NCI-H2029 (cell line): ENCODE measurements at regions not wholly inside any gene's neighbourhood (a gene's known extent, or its start where the extent isn't known, plus 50 kb on each side); places are given as distances from the start of the nearest gene placed in this dataset.

ENCODE experiments used
- DNase-seq: peaks from one replicate; lab custom pipeline; 2025; lab: John Stamatoyannopoulos, UW

DNA sequence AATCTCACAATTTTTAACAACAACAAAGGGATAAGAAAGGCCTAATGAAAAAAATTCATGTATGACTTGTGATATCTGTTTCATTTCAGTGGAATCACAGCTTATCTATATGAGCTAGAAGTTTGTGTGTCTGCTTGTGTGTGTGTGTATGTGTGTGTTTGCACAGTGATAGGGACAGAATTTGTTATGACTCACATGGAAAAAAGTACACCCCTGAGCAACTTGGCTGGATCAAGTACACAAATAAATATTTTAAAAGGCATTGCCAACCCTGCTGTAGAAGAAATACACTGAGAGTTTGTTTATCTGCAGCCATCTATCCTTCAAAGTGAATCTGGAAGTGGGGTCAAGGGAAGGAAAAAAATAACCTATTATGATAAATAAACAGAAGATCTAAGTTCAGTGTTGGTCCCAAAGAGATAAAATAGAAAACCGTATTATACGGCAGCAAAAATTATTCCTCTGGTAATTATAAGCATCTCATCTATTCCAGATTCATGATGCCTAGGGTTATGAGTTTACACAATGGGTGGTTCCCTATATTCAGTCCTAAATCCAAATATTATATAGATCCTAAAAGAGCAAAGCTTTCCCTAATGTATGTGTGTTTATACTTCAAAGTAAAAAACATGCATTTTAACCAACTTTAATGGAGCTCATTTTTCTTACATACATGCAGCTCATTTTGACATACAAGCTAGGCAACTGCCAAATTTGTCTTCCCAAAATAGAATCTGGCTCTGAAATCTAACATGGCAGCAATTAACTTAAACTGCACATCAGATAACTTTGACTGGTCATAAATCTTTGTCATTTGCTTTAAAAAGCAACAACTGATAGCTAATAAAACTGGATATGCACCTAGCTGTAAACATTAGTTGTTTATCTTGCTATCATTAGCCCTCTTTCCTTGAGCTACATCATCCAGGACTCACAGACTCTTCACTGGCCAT lies 420.6 kb downstream of the IRS1 start:
- no peak for DNase-seq

DNA sequence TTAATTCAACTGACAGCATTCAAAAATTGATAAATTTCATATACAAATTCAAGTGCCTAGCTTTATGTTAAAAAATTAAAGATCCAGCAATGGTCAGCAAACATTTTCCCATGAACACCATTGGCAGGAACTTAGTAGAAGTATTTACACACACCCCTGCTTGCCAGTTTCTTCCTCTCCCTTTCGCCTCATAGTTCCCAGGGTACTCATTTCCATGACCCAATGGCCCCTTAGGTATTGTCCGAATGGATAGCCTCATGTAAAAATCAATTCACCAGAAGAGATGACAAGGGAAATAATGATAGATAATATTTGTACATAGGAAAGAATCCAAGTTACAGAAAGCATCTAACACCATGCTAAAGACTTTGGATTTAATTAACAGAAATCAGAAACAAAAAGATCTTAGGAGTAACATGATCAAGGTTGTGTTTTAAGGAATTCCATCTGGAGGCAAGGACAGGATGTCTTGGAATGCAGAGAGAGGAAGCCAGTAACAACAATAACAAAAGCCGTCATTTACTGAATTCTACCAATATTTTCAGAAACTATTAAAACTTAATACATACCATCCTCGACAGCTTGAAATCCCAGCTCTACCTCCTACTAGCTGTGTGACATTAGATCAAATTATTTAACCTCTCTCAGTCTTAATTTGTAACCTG lies 423.0 kb downstream of the IRS1 start:
- no peak for DNase-seq

DNA sequence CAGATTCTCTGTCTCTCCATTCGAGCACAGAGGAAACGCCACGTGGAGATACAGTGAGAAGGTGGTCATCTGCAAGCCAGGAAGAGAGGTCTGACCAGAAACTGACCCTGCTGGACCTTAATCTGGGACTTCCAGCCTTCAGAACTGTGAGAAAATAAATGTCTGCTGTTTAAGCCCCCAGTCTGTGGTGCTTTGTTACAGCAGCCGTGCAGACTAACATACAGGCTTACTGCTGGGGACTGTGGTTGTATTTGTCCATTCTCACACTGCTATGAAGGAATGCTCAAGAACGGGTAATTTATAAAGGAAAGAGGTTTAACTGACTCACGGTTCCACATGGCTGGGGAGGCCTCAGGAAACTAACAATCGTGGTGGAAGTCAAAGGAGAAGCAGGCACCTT lies 432.7 kb downstream of the IRS1 start:
- no peak for DNase-seq

- no peak for DNase-seq
Observed at GRCh38 chr2:226364217-226364616, 435.4 kb downstream of the IRS1 start.

DNA sequence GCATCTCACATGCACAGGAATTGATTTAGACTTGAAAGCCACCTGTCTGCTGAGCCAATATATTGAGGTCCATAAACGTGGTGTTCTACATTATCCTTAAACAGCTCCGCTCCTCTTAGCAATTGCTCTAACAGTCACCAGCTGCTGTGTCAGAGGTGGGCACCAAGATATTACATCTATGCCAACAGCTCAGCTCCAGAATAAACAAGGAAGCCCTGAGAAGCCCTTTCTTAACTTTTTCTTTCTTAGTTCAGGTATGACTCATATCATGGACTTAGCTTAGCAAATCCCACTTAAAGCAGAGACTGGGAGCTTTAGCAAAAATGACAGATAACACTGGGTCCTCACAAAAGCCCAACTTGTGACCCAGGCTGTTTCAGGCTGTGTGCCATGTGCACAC lies 436.6 kb downstream of the IRS1 start:
- DNase-seq: no peak

DNA sequence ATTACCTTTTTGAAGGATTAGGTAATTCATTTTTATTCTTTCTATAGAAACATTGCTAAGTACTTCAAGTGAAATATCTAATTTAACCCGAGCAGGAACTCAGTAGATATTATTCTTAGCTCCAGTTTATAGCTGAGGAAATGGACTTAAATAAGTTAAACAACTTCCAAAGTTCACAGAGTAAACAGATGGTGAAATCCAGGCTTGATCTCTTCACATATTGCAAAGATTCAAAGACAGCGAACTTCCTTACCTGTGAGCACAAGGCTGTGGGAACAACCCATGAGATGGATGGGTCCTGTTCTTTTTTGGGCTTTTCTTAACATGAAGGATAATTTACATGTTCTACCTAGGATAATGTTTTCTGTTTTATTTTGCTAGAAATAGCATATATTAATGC lies 439.0 kb downstream of the IRS1 start:
- DNase-seq: no peak

DNA sequence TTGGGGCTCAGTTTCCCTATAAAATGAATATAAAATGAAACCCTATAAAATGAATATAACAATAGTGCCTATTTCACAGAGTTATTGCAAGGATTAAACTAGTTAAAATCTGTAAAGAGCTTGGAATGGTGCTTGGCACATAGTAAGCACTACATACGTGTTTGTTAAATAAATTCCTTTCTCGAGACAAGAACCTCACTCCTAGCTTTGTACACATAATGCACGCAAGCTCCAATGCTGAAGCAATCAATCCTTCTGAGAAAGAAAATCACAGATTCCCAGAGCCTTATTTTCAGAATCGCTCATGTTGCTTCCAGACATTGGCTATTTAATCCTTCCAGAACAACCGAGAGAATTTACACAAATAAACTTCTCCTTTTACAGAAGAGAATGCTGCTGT lies 440.9 kb downstream of the IRS1 start:
- no peak for DNase-seq

- no peak for DNase-seq
Observed at GRCh38 chr2:226357816-226358215, 441.8 kb downstream of the IRS1 start.

DNA sequence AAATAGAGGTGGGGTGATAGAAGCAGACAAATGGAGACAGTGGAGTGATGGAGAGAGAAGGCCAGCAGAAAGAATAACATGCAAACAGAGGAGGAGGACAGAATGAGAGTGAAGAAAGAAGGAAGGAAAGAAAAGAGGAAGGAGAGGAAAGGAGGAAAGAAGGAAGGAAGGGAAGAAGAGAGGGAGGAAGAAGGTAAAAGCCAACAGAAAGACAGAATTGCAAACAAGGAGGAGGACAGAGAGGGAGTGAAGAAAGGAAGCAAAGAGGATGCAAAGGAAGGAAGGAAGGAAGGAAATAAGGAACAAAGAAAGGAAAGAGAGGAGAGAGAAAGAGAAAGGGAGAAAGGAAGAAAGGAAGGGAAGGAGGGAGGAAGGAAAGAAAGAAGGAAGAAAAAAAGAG lies 444.0 kb downstream of the IRS1 start:
- no peak for DNase-seq

- peak; percentile 24 for DNase-seq
Observed at GRCh38 chr2:226354434-226354833, 445.2 kb downstream of the IRS1 start.

DNA sequence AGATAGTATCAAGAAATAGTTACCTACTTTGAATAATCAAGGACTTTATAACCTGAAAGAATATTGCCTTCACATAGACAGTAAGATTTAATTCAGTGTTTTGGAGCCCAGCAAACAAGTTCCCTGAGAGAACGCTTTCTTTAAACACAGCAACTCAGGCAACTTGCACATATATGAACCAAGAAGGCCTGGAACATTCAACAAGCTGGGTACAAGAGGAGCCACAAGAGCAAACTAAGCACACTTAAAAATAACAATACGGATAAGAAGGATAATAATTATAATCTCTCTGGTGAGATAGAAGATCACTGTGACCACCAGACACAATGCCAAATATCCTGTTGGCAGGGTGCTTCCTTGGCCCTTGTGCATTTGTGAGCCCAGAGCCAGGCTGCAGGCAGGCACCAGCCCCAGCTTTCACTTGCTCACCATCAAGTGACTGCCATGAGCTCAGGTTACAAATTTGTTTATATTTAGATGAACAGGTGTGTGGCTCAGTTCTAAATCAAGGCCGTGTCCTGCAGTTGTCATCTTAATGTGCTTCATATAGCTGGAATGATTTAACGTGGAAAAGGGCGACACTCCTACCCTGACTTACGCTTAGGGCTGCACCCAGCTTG lies 446.6 kb downstream of the IRS1 start:
- peak; percentile 48 for DNase-seq

DNA sequence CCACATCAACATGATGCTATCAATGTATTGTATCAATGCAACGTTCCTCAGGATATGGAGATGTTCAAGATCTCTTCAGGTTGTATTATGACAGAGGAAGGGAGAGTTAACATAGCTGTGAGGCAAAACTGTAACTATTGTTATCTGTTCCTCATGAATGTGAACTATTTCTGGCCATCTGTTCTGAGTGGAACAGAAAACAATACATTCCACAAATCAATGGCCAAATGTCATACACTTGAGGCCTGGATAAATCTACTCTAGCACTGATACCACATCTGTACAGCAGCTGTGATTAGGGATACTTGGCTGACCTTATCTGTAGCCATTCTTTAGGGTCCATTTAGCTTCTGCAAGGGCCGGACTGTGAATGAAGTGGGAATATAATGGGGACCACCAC lies 447.9 kb downstream of the IRS1 start:
- no peak for DNase-seq

DNA sequence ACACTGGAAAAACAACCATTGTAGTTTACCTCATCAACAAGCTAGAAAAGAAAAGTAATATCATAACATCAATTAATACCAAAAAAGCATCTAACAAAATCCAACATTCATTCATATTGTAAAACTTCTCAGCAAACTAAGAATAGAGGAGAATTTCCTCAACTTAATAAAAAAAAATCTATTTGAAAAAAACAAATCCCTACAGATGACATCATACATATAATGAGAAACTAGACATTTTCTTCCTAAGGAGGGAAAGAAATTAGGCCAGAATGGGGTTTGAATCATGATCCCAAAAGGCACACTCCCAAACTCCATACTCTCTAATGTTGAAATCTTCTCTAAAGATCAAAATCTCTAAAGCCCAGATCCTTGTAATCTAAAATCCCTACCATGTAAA lies 460.0 kb downstream of the IRS1 start:
- DNase-seq: no peak

DNA sequence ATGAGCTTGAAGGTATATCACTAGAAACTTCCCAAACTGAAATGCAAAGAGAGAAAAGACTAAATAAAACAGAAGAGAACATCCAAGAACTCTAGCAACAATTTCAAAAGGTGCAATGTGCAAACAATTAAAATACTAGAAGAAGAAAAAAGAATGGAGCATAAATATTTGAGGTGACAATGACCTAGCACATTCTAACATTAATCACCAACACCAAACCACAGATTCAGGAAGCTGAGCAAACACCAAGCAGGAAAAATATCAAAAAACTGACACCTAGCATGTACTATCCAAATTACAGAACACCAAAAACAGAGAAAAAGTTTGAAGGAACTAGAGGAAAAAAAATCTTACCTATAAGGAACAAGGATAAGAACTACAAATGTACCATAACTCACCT lies 460.8 kb downstream of the IRS1 start:
- DNase-seq: no peak

DNA sequence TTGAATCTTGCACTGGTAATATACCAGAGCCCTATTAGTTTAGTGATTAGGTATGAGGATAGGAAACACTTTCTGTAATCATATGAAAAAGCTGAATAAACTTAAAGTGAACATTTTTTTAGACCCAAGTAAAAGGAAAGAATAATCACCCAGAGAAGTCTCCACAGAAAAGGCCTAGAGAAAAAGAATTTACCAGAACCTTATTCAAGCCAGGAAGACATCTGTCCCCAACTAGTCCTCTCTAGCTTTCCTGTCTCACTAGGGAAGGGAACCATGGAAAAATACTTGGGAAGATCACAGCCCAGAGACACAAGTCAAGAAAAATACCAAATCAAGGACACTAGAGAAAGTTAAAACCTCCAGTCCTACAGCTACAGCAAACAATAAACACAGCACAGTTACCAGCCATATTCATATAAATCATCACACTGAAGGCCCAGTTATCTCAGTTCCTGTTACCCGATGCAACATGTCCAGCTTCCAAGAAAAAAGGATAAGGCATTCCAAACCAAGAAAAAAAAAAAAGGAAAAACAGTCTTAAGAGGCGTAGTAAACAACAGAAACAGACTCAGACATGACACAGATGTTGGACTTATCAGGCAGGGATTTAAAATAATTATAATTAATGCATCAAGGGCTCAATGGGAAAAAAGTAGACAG lies 461.5 kb downstream of the IRS1 start:
- no peak for DNase-seq

GRCh38 chr2:226336283-226336682 lies 463.3 kb downstream of the IRS1 start:
- DNase-seq: no peak

GRCh38 chr2:226334981-226335720 lies 464.5 kb downstream of the IRS1 start:
- no peak for DNase-seq

GRCh38 chr2:226333388-226333787 lies 466.2 kb downstream of the IRS1 start:
- no peak for DNase-seq

GRCh38 chr2:226330206-226330605 lies 469.4 kb downstream of the IRS1 start:
- no peak for DNase-seq

DNA sequence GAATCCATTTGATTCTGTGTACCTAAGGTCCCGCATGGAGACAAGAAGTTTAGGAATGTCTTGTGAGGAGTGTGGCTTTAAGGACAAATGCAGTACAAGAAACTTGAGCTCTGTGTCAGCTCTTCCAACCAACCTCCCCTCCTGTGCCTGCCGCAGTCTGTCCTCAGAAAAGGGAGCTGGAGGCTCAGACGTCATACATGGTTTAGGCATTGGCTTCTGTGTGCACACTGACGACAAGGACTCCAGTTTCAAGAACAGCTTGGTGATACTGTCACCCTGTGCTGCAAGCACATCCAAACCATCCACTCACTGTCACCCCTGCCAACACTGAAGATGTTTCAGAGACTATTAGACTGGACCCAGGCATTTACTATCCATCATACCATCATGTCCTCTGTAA lies 470.4 kb downstream of the IRS1 start:
- no peak for DNase-seq

- no peak for DNase-seq
Observed at GRCh38 chr2:226327830-226328229, 471.8 kb downstream of the IRS1 start.

- no peak for DNase-seq
Observed at GRCh38 chr2:226325526-226325925, 474.1 kb downstream of the IRS1 start.
